Suprapubic skin (tissue), 4 donors: ENCODE measurements at regions not wholly inside any gene's neighbourhood (a gene's known extent, or its start where the extent isn't known, plus 50 kb on each side); places are given as distances from the start of the nearest gene placed in this dataset.
A peak's percentile ranks its signal among the peaks of the same experiment; 100 is the strongest.

ENCODE experiments used
- DNase-seq, 2 donors: peaks; one replicate each; pipeline ENCODE4 v3.0.0-alpha.2; 2019; ENCODE audit warnings: low spot score in 2 of 2
- H3K27ac ChIP-seq: fragments of 200-600 bp; sonication (generic); one replicate; pipeline ENCODE4 v1.5.1; 2019
- H3K27me3 ChIP-seq: fragments of 200-600 bp; sonication (generic); one replicate; pipeline ENCODE4 v1.5.1; 2019
- H3K36me3 ChIP-seq: fragments of 200-600 bp; sonication (generic); one replicate; pipeline ENCODE4 v1.5.1; 2019
- H3K4me1 ChIP-seq: fragments of 200-600 bp; sonication (generic); one replicate; pipeline ENCODE4 v1.5.1; 2019
- H3K4me3 ChIP-seq: fragments of 200-600 bp; sonication (generic); one replicate; pipeline ENCODE4 v1.5.1; 2019; ENCODE audit warnings: mild to moderate bottlenecking
- H3K9me3 ChIP-seq: fragments of 200-600 bp; sonication (generic); one replicate; pipeline ENCODE4 v1.5.1; 2019
- EP300 ChIP-seq: sonication (generic); formaldehyde crosslinking; IDR thresholded peaks from one replicate; pipeline ENCODE4 v1.6.1; 2017; ENCODE audit warnings: antibody characterized with exemption
- POLR2A ChIP-seq, 2 donors: fragments of 450-650 bp; IDR thresholded peaks; one replicate each; pipeline ENCODE4 v1.6.1; 2017; ENCODE audit warnings: antibody characterized with exemption in 2 of 2, mild to moderate bottlenecking in 2 of 2, moderate library complexity in 2 of 2
- POLR2AphosphoS5 ChIP-seq, 3 donors: sonication (generic); formaldehyde crosslinking; IDR thresholded peaks; one replicate each; pipeline ENCODE4 v1.6.1; 2017; ENCODE audit warnings: antibody characterized with exemption in 3 of 3
- WGBS: methylation state at CpG from one replicate; pipeline ENCODE4 v1.1.5; 2018; 5-methylcytosine and 5-hydroxymethylcytosine counted together
- TF ChIP-seq, protein P1 (sequence below), 2 donors: fragments of 200-600 bp in 1 of 2; fragments of 450-650 bp in 1 of 2; sonication (generic) in 1 of 2; IDR thresholded peaks; one replicate each; pipeline ENCODE4 v1.5.1; 2016 to 2019; ENCODE audit warnings: antibody characterized with exemption in 2 of 2, mild to moderate bottlenecking in 1 of 2, moderate library complexity in 1 of 2

DNA sequence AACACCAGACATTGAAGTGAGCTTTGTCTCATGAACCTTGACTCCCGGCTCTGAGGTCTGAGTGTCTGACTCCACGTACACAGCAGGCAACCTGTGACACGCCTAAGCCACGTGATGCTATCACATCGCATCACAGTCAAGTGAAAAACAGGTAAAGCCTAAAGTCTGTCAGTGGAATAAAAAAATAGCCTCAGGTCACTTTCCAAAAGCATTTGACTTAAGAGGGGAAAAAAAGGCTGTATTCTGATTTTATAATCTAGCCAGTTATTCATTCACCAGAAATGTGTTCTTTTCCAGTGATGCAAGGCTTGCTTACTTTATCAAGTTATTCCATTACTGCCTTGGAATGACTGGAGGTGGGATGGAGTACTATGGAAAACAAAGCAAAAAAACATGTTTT lies 163.2 kb upstream of the HMCN1 start:
- TF ChIP-seq POLR2AphosphoS5 (IDR thresholded peaks at IDR 0.05) = no peak
- TF ChIP-seq, protein P1, sequence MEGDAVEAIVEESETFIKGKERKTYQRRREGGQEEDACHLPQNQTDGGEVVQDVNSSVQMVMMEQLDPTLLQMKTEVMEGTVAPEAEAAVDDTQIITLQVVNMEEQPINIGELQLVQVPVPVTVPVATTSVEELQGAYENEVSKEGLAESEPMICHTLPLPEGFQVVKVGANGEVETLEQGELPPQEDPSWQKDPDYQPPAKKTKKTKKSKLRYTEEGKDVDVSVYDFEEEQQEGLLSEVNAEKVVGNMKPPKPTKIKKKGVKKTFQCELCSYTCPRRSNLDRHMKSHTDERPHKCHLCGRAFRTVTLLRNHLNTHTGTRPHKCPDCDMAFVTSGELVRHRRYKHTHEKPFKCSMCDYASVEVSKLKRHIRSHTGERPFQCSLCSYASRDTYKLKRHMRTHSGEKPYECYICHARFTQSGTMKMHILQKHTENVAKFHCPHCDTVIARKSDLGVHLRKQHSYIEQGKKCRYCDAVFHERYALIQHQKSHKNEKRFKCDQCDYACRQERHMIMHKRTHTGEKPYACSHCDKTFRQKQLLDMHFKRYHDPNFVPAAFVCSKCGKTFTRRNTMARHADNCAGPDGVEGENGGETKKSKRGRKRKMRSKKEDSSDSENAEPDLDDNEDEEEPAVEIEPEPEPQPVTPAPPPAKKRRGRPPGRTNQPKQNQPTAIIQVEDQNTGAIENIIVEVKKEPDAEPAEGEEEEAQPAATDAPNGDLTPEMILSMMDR (IDR thresholded peaks at IDR 0.05) = no peak
- TF ChIP-seq EP300 = no peak
- TF ChIP-seq POLR2A (IDR thresholded peaks at IDR 0.05) = no peak
- Histone ChIP-seq H3K27me3 (no peaks in the 10 kb centered on the region), H3K9me3 (no peaks in the 10 kb centered on the region), H3K36me3 (no peaks in the 10 kb centered on the region), H3K4me3 (no peak overlapping the region), H3K27ac (no peak overlapping the region), H3K4me1 (peaks cover 7% of the 10 kb centered on the region)
- no peak for DNase-seq
- WGBS = 58% methylated on average over 5 of the region's 5 CpGs

DNA sequence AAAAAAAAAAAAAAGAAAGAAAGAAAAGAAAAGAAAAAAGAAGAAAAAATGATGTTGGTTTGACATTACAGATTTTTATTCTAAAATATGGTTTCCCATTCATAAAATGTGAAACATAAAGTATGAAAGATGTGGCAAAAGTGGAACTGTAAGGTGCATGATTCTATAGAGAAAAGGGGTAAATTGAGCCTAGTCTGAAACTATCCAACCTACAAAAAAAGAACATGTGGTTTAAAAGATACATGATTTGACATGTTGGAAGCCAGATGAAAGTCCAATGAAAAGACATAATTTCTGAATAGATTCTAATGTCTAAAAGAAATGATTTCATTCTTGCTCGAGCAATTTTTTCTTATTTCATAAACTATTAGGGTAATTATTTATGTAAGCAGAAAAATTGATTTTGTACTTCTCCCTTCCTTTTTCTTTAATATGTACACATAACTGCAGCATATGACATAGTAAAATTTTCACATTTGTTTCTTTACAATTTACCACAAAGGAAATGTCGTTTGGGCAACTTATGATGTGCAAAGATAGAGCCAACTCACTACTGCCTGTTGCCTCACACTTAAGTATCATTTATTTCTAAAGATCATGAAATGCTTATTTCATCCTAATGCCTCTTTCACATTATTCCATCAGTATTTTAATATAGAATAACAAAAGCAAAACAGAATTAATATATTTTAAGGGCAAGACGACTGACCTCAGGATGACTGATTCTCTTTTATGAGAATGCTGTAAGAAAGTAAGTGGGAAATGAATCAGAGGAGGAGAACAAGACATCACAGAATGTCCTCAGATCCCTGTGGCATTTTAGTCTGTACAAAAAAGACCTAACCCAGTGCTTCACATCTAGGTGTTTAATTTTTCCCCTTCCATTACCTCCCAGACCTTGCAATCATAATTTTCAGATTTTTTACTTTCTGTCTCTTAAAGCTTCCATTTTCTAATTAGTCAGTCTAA lies 165.8 kb upstream of the HMCN1 start:
- Histone ChIP-seq H3K9me3 (no peaks in the 10 kb centered on the region), H3K27ac (no peak overlapping the region), H3K4me1 (peaks cover 7% of the 10 kb centered on the region), H3K27me3 (no peaks in the 10 kb centered on the region), H3K36me3 (no peaks in the 10 kb centered on the region), H3K4me3 (no peak overlapping the region)
- WGBS = 62% methylated on average over 3 of the region's 3 CpGs
- DNase-seq = no peak
- TF ChIP-seq, protein P1 (IDR thresholded peaks at IDR 0.05) = no peak
- TF ChIP-seq POLR2AphosphoS5 (IDR thresholded peaks at IDR 0.05) = no peak
- no peak for TF ChIP-seq EP300
- no peak for TF ChIP-seq POLR2A (IDR thresholded peaks at IDR 0.05)

DNA sequence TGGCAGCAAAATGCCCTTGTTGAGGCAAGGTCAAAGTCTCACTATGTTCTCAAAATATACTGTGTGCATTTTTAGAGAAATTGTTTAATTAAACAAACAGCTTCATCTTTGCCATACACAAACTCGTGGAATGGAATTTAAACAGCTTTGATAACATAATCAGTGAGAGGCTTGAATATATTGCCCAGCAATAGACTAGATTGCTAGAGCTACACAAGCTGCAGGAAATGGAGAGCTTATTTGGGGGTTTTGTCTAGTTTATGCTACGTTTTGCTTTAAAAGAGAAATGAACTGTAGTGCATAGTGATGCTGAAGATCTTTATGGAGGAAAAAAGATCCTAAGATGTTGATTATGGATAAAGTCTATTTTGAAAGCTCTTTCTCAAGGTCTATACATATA lies 166.8 kb upstream of the HMCN1 start:
- TF ChIP-seq POLR2AphosphoS5 (IDR thresholded peaks at IDR 0.05) = no peak
- TF ChIP-seq POLR2A (IDR thresholded peaks at IDR 0.05) = no peak
- TF ChIP-seq, protein P1 (IDR thresholded peaks at IDR 0.05) = no peak
- TF ChIP-seq EP300 = no peak
- no peaks in the 10 kb centered on the region for H3K9me3 ChIP-seq

DNA sequence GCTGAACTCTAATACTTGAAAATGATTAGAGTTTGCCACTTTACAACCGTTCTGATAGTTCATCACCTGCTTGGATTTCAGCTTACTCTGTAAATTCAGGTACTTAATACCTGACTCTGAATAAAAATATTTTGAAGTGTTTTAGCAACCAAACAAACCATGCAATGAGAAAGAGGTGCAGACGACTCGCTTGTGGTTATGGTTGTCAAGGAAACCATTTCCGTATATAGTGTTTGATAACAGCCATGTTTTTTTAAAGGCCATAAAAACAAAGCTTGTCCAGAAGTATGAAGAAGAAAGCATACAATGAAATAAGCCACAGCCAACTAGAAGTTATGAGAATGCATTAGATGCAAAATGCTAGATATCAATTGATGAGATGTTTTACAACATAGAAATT lies 167.2 kb upstream of the HMCN1 start:
- Histone ChIP-seq H3K9me3 (no peaks in the 10 kb centered on the region), H3K27me3 (no peaks in the 10 kb centered on the region), H3K4me3 (no peak overlapping the region), H3K36me3 (no peaks in the 10 kb centered on the region), H3K4me1 (peaks cover 7% of the 10 kb centered on the region), H3K27ac (no peak overlapping the region)
- 37% methylated on average over 4 of the region's 4 CpGs for WGBS
- DNase-seq = no peak
- TF ChIP-seq, protein P1 (IDR thresholded peaks at IDR 0.05) = no peak
- no peak for TF ChIP-seq POLR2A (IDR thresholded peaks at IDR 0.05)
- no peak for TF ChIP-seq EP300
- no peak for TF ChIP-seq POLR2AphosphoS5 (IDR thresholded peaks at IDR 0.05)

More for the DNA sequence above, 166.8 kb upstream of the HMCN1 start:
- no peak overlapping the region for H3K4me3 ChIP-seq
- H3K27ac ChIP-seq = peak overlapping the region; percentile 16
- 39% methylated on average over 2 of the region's 2 CpGs for WGBS
- no peak for DNase-seq
- no peaks in the 10 kb centered on the region for H3K36me3 ChIP-seq
- H3K27me3 ChIP-seq = no peaks in the 10 kb centered on the region
- H3K4me1 ChIP-seq = peaks cover 7% of the 10 kb centered on the region

DNA sequence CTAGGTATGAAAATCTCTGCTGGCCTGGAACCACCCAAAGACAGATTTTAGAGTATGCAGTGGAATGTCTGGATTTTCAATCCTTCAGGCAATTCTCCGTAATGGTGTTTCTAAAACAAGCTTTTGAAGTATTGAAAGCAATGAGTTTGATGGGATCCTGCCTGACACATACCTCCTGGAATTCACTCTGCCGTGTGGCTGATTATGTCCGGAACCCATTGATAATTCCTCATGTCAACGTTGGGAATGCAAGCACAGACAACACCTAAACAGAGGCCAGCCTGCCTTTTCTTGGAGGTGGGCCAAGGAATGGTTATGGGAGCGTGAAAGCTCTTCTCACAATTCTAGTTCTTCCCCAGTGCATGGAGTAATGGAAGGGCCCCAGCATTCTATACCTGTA lies 168.9 kb upstream of the HMCN1 start:
- no peak overlapping the region for H3K4me3 ChIP-seq
- 62% methylated on average over 5 of the region's 5 CpGs for WGBS
- no peaks in the 10 kb centered on the region for H3K9me3 ChIP-seq
- no peaks in the 10 kb centered on the region for H3K36me3 ChIP-seq
- H3K27ac ChIP-seq = no peak overlapping the region
- no peak for DNase-seq
- no peaks in the 10 kb centered on the region for H3K27me3 ChIP-seq
- TF ChIP-seq EP300 (no peak), POLR2AphosphoS5 (IDR thresholded peaks at IDR 0.05) (no peak), POLR2A (IDR thresholded peaks at IDR 0.05) (no peak)
- TF ChIP-seq, protein P1 (IDR thresholded peaks at IDR 0.05) = no peak
- H3K4me1 ChIP-seq = peaks cover 7% of the 10 kb centered on the region
